HepG2 (cell line): ENCODE measurements at regions not wholly inside any gene's neighbourhood (a gene's known extent, or its start where the extent isn't known, plus 50 kb on each side); places are given as distances from the start of the nearest gene placed in this dataset.

Source experiments
- ATAC-seq: fragments of 200-7000 bp; cut with Tn5 transposase; 3 replicates; pipeline ENCODE4 v1.9.1; 2020; ENCODE audit warnings: mild to moderate bottlenecking, moderate library complexity
- BruUV-seq: library from RNA; stranded (reverse); fragments of 400-500 nt; replicated peaks from 2 replicates; lab custom pipeline; 2021; lab: Mats Ljungman, UMichigan
- CTCF ChIA-PET: fragments of 300-600 bp; formaldehyde crosslinking; extraction: SDS; loops from one replicate; lab custom pipeline; 2021; ENCODE audit warnings: low total read pairs, inconsistent platforms, low intra/inter-chr PET ratio; lab: Yijun Ruan, JAX
- POLR2A ChIA-PET: fragments of 350-600 bp; sonication (Branson Sonifier 250); formaldehyde crosslinking; loops from one replicate; lab custom pipeline; 2020; ENCODE audit warnings: antibody characterized with exemption, inconsistent platforms; lab: Yijun Ruan, JAX
- DNase-seq: peaks from one replicate; pipeline ENCODE4 v3.0.0-alpha.2; 2015; ENCODE audit warnings: low spot score
- FAIRE-seq: peaks from 3 replicates; lab custom pipeline; 2011; peaks lifted over from hg19 to GRCh38; lab: Jason Lieb, UNC
- H2AFZ ChIP-seq: one replicate; pipeline ENCODE4 v1.6.1; 2011; ENCODE audit warnings: low read length, inconsistent platforms
- H3K27ac ChIP-seq: fragments of 300-600 bp; 3 replicates; pipeline ENCODE4 v1.8.0; 2011; ENCODE audit warnings: mixed run types, mild to moderate bottlenecking, mixed read lengths, low read length, inconsistent platforms; ENCODE audit not compliant: insufficient read depth; ENCODE audit errors: extremely low read length
- H3K27me3 ChIP-seq, 2 experiments: fragments of 200-600 bp in 1 of 2; 2 replicates in 1 of 2; 3 replicates in 1 of 2; pipeline versions ENCODE4 v1.6.0 to v1.8.0; 2011; ENCODE audit warnings: low read length in 2 of 2, mild to moderate bottlenecking in 2 of 2, moderate library complexity in 2 of 2, inconsistent platforms in 1 of 2; ENCODE audit not compliant: insufficient read depth in 2 of 2, control insufficient read depth in 1 of 2
- H3K36me3 ChIP-seq, 2 experiments: fragments of 200-600 bp in 1 of 2; replicated peaks in 1 of 2; 2 replicates in 1 of 2; 3 replicates in 1 of 2; pipeline versions ENCODE4 v1.5.1 to v1.8.0; 2011; ENCODE audit warnings: low read length in 2 of 2, inconsistent platforms in 1 of 2; ENCODE audit not compliant: insufficient read depth in 2 of 2, control insufficient read depth in 1 of 2
- H3K4me1 ChIP-seq: 2 replicates; pipeline ENCODE4 v1.5.1; 2012; ENCODE audit warnings: low read length, inconsistent platforms; ENCODE audit not compliant: insufficient read depth
- H3K4me2 ChIP-seq: 2 replicates; pipeline ENCODE4 v1.6.0; 2011; ENCODE audit warnings: low read depth, low read length, inconsistent platforms
- H3K4me3 ChIP-seq, 3 experiments: fragments of 200-600 bp in 1 of 3; sonication (generic), shearing (Covaris generic) in 1 of 3; replicated peaks in 1 of 3; 2 replicates each; pipeline ENCODE4 v1.5.1; 2011 to 2016; ENCODE audit warnings: low read length in 3 of 3, inconsistent platforms in 2 of 3, low read depth in 2 of 3, mild to moderate bottlenecking in 2 of 3, control low read depth in 1 of 3, mixed read lengths in 1 of 3; ENCODE audit not compliant: insufficient read depth in 1 of 3
- H3K79me2 ChIP-seq: one replicate; pipeline ENCODE4 v1.6.1; 2011; ENCODE audit warnings: low read length, inconsistent platforms; ENCODE audit not compliant: insufficient read depth
- H3K9ac ChIP-seq: 2 replicates; pipeline ENCODE4 v1.6.0; 2011; ENCODE audit warnings: mild to moderate bottlenecking, low read depth, low read length, inconsistent platforms; ENCODE audit not compliant: insufficient read depth
- H3K9me3 ChIP-seq: 2 replicates; pipeline ENCODE4 v1.5.1; 2012; ENCODE audit warnings: mild to moderate bottlenecking, low read length
- H4K20me1 ChIP-seq: 2 replicates; pipeline ENCODE4 v1.6.0; 2011; ENCODE audit warnings: inconsistent platforms, mild to moderate bottlenecking, low read length, moderate library complexity; ENCODE audit not compliant: insufficient read depth
- JDP2 ChIP-seq: sonication (generic); formaldehyde crosslinking; IDR thresholded peaks from 2 replicates; pipeline ENCODE4 v1.8.1; 2022; ENCODE audit warnings: missing genetic modification reagents, borderline replicate concordance
- KLF6 ChIP-seq: IDR thresholded peaks from 2 replicates; pipeline ENCODE4 v1.8.0; 2016; ENCODE audit warnings: missing biosample characterization, missing genetic modification reagents
- PHF21A ChIP-seq: sonication (generic); formaldehyde crosslinking; IDR thresholded peaks from 2 replicates; pipeline ENCODE4 v1.5.0; 2020; ENCODE audit warnings: mild to moderate bottlenecking, missing genetic modification reagents
- PLSCR1 ChIP-seq: sonication (generic); formaldehyde crosslinking; IDR thresholded peaks from 2 replicates; pipeline ENCODE4 v1.5.0; 2020; ENCODE audit warnings: missing genetic modification reagents, mild to moderate bottlenecking, borderline replicate concordance
- ZNF383 ChIP-seq: sonication (generic); formaldehyde crosslinking; IDR thresholded peaks from 2 replicates; pipeline ENCODE4 v1.4.0; 2020; ENCODE audit warnings: missing genetic modification reagents, mild to moderate bottlenecking, borderline replicate concordance
- ZNF546 ChIP-seq: sonication (generic); formaldehyde crosslinking; conservative IDR thresholded peaks from 2 replicates; pipeline ENCODE4 v1.8.1; 2023; ENCODE audit warnings: mild to moderate bottlenecking, missing genetic modification reagents
- ZNF780A ChIP-seq: sonication (generic); formaldehyde crosslinking; IDR thresholded peaks from 2 replicates; pipeline ENCODE4 v1.8.0; 2022; ENCODE audit warnings: mild to moderate bottlenecking, missing genetic modification reagents, moderate library complexity
- ZSCAN9 ChIP-seq: IDR thresholded peaks from 2 replicates; pipeline ENCODE4 v1.6.1; 2016; ENCODE audit warnings: borderline replicate concordance
- WGBS: methylation state at CpG from one replicate; pipeline ENCODE4 v1.1.6; 2017; ENCODE audit warnings: low lambda C conversion rate; 5-methylcytosine and 5-hydroxymethylcytosine counted together
- in situ Hi-C: cut with HindIII; loops from 2 replicates; pipeline ENCODE4 v1.10.0; 2017; ENCODE audit warnings: low pct_unique_long_range_greater_than_20kb; ENCODE audit not compliant: extremely low pct_ligation_motif_present
- intact Hi-C: fragments of 100-400 bp; cut with micrococcal nuclease; formaldehyde crosslinking; loops from one replicate; pipeline ENCODE4 v1.10.0; 2022; ENCODE audit not compliant: unreplicated experiment
- TF ChIP-seq, protein P1 (sequence below): sonication (generic); formaldehyde crosslinking; IDR thresholded peaks from 2 replicates; pipeline ENCODE4 v1.5.1; 2020; ENCODE audit warnings: missing genetic modification reagents, mild to moderate bottlenecking, borderline replicate concordance
- TF ChIP-seq, protein P2 (sequence below): sonication (generic); formaldehyde crosslinking; IDR thresholded peaks from 2 replicates; pipeline ENCODE4 v1.8.0; 2023; ENCODE audit warnings: mild to moderate bottlenecking, missing genetic modification reagents
- TF ChIP-seq, protein P3 (sequence below): sonication (generic); formaldehyde crosslinking; IDR thresholded peaks from 2 replicates; pipeline ENCODE4 v1.5.1; 2020; ENCODE audit warnings: mild to moderate bottlenecking, missing genetic modification reagents, moderate library complexity
- TF ChIP-seq, protein P4 (sequence below): IDR thresholded peaks from 2 replicates; pipeline ENCODE4 v1.6.1; 2012; ENCODE audit warnings: inconsistent platforms

DNA sequence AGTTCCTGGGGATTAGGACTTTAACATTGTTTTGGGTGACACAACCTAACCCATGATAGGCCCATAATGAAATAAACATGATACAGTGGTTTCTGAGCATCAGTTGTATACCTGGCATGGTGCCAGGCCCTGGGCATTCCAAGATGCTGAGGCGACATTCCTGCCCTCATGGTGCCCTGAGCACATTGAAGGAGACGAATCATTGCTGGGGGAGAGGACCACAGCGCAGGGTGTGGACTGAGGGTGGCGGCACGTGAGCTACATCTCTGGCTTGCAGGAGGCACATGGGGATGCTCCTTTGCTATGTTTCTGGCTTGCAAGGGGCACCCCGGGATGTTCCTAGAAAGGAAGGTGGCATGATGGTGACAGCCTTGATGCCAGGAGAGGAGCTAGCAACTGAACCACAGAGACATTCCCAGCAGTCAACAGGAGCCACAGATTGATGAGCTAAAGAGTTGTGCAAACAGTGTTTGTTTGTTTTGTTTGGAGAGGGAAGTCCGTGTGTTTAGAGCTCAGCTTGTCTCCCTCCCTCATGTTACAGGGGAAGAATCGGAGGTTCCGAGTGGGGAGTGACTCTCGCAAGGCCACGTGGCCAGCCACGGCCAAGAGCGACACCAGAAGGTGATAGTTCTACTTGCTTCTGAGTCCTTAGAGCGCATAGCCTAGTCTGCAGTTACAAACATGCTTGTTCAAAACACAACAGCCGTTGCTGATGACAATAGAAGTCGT lies 106.4 kb downstream of the MIAT start (continued):
- TF ChIP-seq PLSCR1 (CRISPR knock-in tag) (no peak), PHF21A (CRISPR knock-in tag) (no peak), JDP2 (CRISPR knock-in tag) (no peak)
- TF ChIP-seq, protein P1, sequence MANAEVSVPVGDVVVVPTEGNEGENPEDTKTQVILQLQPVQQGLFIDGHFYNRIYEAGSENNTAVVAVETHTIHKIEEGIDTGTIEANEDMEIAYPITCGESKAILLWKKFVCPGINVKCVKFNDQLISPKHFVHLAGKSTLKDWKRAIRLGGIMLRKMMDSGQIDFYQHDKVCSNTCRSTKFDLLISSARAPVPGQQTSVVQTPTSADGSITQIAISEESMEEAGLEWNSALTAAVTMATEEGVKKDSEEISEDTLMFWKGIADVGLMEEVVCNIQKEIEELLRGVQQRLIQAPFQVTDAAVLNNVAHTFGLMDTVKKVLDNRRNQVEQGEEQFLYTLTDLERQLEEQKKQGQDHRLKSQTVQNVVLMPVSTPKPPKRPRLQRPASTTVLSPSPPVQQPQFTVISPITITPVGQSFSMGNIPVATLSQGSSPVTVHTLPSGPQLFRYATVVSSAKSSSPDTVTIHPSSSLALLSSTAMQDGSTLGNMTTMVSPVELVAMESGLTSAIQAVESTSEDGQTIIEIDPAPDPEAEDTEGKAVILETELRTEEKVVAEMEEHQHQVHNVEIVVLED (CRISPR knock-in tag), result no peak
- TF ChIP-seq, all 625 proteins: peak for 23

DNA sequence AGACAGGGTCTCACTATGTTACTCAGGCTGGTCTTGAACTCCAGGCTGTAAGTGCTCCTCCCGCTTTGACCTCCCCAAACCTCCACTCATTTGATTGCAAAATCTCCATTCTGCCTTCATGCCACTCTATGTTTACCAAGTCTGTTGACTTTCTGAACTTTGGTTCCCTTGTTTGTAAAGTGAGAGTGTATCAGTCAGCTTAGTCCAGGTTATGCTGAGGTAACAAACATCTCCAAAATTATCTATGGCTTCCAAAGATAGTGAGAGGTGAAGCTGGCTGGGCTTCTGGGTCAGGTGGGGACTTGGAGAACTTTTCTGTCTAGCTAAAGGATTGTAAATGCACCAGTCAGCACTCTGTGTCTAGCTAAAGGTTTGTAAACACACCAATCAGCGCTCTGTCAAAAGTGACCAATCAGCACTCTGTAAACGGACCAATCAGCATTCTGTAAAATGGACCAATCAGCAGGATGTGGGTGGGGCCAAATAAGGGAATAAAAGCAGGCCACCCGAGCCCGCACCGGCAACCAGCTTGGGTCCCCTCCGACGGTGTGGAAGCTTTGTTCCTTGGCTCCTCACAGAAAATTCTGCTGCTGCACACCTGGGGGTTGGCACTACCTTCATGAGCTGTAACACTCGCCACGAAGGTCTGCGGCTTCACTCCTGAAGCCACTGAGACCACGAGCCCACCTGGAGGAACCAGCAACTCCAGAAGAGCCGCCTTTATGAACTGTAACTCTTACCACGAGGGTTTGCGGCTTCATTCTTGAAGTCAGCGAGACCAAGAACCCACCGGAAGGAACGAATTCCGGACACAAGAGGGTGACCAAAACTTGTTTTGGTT lies 109.3 kb downstream of the MIAT start:
- BruUV-seq, result no TSS peak
- Histone ChIP-seq H3K9ac (no peak overlapping the region), H3K4me2 (no peak overlapping the region), H3K4me1 (peaks cover 11% of the 10 kb centered on the region; the same call in 1 of the 2 replicates), H3K27ac (no peak overlapping the region), H3K79me2 (no peaks in the 10 kb centered on the region), H3K4me3 (no peak overlapping the region), H4K20me1 (no peaks in the 10 kb centered on the region), H3K36me3 (no peaks in the 10 kb centered on the region), H3K9me3 (peaks cover 9% of the 10 kb centered on the region; the same call in 1 of the 2 replicates), H2AFZ (no peak overlapping the region), H3K27me3 (no peaks in the 10 kb centered on the region; a peak in 1 of 5 replicates)
- POLR2A ChIA-PET, result no interaction called here
- FAIRE-seq (no peak), DNase-seq (no peak), ATAC-seq (no peak)
- CTCF ChIA-PET, result no interaction called here
- in situ Hi-C loops, result loop anchor here (25.0 kb wide), 2 partner anchors 1046 to 1246 kb away; partner anchors contain the start of gene MN1
- 71% methylated on average over 13 of the region's 19 CpGs for WGBS
- intact Hi-C loops, result no loop called here
- TF ChIP-seq KLF6 (CRISPR knock-in tag), result no peak
- TF ChIP-seq, protein P2, sequence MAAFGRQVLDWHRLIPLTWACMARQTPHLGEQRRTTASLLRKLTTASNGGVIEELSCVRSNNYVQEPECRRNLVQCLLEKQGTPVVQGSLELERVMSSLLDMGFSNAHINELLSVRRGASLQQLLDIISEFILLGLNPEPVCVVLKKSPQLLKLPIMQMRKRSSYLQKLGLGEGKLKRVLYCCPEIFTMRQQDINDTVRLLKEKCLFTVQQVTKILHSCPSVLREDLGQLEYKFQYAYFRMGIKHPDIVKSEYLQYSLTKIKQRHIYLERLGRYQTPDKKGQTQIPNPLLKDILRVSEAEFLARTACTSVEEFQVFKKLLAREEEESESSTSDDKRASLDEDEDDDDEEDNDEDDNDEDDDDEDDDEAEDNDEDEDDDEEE, result no peak
- TF ChIP-seq ZNF546 (CRISPR knock-in tag), result no peak
- TF ChIP-seq ZSCAN9 (CRISPR knock-in tag), result no peak
- TF ChIP-seq, protein P3, sequence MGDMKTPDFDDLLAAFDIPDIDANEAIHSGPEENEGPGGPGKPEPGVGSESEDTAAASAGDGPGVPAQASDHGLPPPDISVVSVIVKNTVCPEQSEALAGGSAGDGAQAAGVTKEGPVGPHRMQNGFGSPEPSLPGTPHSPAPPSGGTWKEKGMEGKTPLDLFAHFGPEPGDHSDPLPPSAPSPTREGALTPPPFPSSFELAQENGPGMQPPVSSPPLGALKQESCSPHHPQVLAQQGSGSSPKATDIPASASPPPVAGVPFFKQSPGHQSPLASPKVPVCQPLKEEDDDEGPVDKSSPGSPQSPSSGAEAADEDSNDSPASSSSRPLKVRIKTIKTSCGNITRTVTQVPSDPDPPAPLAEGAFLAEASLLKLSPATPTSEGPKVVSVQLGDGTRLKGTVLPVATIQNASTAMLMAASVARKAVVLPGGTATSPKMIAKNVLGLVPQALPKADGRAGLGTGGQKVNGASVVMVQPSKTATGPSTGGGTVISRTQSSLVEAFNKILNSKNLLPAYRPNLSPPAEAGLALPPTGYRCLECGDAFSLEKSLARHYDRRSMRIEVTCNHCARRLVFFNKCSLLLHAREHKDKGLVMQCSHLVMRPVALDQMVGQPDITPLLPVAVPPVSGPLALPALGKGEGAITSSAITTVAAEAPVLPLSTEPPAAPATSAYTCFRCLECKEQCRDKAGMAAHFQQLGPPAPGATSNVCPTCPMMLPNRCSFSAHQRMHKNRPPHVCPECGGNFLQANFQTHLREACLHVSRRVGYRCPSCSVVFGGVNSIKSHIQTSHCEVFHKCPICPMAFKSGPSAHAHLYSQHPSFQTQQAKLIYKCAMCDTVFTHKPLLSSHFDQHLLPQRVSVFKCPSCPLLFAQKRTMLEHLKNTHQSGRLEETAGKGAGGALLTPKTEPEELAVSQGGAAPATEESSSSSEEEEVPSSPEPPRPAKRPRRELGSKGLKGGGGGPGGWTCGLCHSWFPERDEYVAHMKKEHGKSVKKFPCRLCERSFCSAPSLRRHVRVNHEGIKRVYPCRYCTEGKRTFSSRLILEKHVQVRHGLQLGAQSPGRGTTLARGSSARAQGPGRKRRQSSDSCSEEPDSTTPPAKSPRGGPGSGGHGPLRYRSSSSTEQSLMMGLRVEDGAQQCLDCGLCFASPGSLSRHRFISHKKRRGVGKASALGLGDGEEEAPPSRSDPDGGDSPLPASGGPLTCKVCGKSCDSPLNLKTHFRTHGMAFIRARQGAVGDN (CRISPR knock-in tag), result no peak
- no peak for TF ChIP-seq ZNF780A
- no peak for TF ChIP-seq ZNF383
- TF ChIP-seq, protein P4, sequence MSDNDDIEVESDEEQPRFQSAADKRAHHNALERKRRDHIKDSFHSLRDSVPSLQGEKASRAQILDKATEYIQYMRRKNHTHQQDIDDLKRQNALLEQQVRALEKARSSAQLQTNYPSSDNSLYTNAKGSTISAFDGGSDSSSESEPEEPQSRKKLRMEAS, result no peak
